NCI-H1105 treated with DMSO at 0.1 percent for 48 hours (cell line): ENCODE measurements at regions not wholly inside any gene's neighbourhood (a gene's known extent, or its start where the extent isn't known, plus 50 kb on each side); places are given as distances from the start of the nearest gene placed in this dataset.

ENCODE experiments used
- DNase-seq: peaks from one replicate; lab custom pipeline; 2025; lab: John Stamatoyannopoulos, UW

- no peak for DNase-seq
Measured at GRCh38 chr9:79015951-79016350, 555.8 kb upstream of the TLE4 start.

DNA sequence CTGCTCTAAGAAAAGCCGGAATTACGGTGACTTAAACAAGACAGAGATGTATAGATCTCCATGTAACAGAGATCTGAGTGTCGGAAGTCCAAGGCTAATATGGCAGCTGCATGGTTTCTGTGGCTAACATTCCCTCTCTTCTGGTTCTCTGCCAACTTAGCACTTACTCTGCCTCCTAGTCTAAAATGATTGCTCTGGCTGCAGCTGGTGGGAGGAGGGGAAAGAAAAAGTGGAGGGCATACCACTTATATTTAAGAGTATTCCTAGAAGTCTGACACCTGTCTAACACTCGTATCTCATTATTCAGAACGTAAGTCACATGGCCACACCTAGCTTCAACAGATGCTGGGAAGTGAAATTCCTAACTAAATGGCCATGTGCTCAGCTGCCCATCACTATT, 551.5 kb upstream of the TLE4 start:
- peak; percentile 98 for DNase-seq

GRCh38 chr9:79021084-79021483, 550.7 kb upstream of the TLE4 start:
- DNase-seq, result no peak

DNA sequence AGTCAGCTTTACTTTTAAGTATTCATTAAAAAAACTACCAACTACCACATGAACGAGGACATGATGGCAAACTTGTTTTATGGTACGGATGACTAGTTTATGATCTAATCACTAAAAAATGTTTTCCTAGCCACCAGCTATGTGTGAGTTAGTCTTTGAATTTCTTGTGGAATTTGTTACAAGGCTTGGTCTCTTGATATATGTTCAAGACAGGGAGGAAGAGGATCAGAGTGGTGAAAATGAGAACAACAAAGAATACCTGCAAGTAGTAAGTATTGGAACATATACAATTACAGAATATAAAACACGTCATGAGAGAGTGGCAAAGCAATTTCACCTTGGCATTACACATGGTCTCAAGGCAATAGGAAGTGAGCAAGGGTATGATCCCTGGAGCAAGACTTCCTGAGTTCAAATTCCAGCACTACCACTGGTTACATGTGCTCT, 548.6 kb upstream of the TLE4 start:
- no peak for DNase-seq

DNA sequence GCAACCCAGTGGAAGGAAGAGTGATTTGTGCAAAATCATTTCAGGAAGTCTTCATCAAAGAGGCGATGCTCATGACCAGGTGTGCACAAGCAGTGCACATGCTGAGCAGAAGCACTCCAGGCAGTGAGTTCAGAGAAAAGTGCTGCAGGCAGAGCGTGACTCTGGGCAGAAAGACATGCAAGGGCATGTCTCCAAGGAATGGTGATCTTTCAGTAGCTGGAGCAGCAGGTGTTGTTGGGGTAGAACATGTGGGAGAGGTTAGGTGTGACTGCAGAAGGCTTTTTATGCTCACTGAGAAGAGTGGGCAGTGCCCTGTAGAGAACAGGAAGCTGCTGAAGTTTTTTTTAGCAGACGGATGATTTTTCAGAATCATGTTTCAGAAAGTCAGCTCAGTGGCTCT, 545.4 kb upstream of the TLE4 start:
- DNase-seq, result peak; percentile 16

GRCh38 chr9:79028101-79028500, 543.7 kb upstream of the TLE4 start:
- DNase-seq, result no peak

DNA sequence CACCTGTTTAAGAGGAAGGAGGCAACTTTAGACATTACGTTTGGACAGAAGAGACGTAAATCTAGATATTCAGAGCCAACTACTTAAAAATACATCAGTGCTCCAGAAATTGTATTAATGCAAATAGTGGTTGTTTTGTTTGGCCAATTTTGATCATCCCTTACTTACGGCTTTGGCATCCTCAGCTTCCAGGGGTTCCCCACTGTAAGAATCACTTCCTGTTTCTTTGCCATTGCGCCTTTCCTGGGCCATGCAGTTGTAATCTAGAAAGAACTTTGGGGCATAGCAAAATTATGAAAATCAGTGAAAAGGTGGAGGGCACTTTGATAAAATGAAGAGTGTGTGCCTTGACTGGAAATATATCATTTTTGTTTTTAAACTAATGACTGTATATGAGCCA, 537.2 kb upstream of the TLE4 start:
- no peak for DNase-seq

- no peak for DNase-seq
Measured at GRCh38 chr9:79037338-79037737, 534.4 kb upstream of the TLE4 start.

DNA sequence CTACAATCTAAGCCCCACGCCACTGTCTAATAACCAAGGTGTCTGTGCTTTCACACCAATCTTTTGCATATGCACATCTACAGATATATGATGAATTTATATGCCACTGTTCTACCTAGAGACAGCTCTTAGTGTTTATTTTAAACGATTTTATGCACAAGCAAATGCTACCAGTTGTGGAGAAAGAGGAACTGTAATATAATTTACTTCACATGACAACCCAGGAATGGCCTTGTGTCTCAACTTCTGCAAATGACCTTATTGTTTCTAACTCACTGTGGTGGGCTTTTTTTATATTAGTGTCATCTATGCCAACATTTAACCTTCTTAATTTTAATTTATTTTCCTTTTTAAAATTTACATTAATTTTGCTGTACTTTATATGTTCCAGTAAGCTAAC, 531.1 kb upstream of the TLE4 start:
- DNase-seq, result no peak

GRCh38 chr9:79041266-79041665, 530.5 kb upstream of the TLE4 start:
- DNase-seq, result no peak

- no peak for DNase-seq
Measured at GRCh38 chr9:79043916-79044315, 527.8 kb upstream of the TLE4 start.

DNA sequence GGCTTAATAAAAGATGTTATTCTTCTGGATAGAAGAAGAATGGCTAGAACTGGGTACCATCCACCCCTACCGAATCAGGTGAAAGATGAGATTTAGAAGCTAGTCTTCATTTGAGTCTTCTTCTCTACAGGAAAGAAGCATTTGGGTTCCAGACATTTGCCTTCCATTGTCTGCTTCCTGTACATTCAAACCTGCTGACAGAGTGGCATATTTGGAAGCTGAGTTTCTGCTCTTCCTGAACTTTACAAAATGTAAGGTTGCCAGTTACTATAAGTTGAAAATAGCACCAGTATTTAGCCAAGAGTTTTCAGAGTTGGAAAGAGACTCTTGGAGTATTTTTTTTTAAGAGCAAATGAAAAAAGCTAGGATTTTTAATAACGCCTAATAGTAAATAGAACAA, 525.4 kb upstream of the TLE4 start:
- no peak for DNase-seq

GRCh38 chr9:79049371-79049770, 522.4 kb upstream of the TLE4 start:
- DNase-seq, result no peak

GRCh38 chr9:79053598-79053997, 518.2 kb upstream of the TLE4 start:
- DNase-seq, result no peak

DNA sequence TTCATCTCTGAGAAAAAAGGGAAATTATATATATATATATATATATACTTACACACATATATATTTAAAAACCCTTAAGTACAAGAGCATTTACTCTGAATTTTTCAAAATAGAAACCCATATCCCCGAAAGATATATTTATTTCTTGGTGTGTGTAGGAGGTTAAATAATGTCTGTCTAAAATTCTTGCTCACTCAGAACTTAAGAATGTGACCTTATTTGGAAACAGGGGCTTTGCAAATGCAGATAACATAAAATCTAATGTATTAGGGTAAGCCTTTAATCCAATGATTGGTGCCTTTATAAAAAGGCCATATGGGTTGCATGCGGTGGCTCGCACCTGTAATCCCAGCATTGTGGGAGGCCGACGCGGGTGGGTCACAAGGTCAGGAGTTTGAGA, 517.3 kb upstream of the TLE4 start:
- no peak for DNase-seq

DNA sequence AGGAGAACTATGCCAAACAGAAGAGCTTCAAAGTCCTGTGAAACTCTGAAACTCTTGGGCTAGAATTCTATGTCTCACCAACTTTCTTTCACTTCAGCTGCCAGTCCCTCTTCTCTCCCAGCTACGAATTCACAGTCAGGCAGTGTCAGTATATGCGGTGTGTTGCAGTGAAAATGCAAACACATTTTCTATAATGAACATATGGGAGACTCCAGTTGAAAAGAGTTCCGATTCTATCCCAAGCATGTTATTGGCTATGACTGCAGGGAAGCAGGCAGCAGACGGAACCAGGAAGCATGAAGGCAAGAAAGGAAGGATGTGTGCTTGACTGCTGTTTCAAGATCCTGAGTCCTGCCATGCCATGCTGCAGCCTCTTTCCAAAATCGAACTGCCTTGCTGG, 515.7 kb upstream of the TLE4 start:
- no peak for DNase-seq

DNA sequence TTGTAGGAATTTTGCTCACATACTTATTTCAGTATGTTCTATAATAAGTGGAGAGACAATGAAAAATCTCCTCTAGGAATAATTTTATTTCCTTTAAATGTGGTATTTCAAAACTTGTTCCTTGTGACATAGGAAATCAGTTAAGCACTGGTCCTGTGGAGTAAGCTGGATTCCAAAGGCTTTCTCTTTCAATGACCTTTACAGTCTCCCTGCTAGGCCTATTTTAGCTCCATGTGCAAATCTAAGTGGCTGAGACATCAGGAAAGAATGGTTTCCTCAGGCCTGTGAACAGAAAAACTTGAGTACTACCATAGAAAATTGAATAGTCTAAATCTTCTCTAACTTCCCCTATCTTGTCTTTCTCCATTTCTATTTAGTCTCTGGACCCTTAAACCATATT, 514.2 kb upstream of the TLE4 start:
- DNase-seq, result no peak

DNA sequence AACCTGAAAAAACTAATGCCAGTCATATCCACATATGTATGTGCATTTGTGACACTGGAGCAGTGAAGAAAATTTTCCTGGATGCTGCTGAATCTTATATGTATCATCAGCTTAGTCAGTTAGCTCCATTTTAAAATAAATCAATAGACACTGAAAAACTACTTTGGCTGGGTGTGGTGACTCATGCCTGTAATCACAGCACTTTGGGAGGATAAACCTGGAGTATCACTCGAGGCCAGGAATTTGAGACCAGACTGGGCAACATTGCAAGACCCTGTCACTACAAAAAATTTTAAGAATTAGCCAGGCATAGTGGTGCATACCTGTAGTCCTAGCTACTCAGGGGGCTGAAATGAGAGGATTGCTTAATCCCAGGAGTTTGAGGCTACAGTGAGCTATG, 511.0 kb upstream of the TLE4 start:
- DNase-seq, result no peak

DNA sequence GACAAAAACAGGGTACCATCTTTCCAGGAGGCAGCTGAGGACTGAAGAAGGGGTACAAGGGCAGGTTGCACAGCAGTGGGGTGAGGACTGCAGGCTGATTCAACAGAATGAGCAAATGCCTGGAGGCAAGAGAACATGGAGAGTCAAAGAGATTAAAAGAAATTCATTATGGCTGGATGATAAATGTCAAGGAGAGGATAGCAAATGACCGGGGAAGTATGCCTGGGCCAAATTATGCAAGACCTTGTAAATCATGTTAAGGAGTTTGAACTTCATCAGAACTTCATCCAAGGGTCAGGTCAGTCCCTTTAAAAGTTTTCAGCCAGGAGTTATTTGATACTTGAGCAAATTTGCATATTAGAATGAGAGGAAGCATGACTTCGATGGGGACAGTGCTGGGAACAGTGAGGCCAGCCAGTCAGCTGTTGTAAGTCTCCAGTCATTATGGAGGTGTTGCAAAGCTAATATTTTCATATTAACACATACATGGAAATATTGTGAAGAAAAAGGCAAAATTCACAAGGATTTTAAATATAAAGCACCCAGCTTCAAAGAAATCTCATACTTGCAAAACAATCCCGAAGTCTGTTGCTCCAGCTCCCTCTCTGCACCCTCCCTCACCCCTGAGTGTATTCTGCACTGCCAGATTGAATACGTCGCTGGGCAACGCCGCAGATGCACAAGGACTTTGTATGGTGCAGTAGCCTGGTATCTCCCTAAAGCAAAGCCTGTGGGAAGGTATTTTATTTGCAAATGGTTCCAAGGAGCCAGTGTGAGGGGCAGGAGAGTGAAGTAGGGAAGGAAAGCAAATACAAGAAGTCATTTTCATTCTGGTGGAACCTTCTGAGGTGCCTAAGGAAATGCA, 509.8 kb upstream of the TLE4 start:
- DNase-seq, result no peak

- DNase-seq, result no peak
Measured at GRCh38 chr9:79073201-79073600, 498.6 kb upstream of the TLE4 start.

DNA sequence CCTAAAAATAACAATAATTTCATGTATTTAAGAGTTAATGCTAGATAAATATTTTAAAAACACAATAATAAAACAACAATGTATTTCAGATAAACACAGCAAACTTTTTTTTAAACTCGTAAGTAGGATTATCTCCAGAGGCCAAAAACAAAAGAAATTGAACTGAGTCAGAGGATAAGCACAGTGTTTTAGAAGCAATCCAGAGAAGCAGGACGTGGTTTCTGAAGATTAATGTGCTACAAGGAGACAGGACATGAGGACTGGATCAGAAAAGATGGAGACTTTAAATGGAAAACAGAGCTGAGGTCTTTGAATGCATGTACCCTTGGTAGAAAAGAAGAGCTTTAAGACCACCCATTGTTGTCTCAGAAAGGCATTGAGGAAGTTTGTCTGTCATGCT, 491.2 kb upstream of the TLE4 start:
- DNase-seq, result no peak

DNA sequence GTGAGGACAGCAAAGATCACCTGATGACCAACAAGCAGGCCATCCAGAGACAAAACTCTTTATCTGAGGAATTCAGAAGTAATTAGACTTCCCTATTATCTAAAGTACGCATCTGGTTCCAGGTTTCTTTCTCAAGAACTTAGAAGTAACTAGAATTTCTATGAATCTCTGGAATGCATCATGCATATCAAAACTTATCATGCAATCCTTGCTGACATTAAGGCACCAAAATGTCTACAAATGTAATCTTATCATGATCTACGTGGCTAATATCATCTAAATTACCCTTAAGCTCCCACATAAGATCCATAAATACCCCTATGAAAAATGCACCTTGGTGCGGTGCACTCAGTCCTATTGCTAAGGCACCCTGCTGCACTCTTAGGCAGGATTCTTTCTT, 488.1 kb upstream of the TLE4 start:
- DNase-seq, result no peak

- no peak for DNase-seq
Measured at GRCh38 chr9:79087133-79087532, 484.6 kb upstream of the TLE4 start.

DNA sequence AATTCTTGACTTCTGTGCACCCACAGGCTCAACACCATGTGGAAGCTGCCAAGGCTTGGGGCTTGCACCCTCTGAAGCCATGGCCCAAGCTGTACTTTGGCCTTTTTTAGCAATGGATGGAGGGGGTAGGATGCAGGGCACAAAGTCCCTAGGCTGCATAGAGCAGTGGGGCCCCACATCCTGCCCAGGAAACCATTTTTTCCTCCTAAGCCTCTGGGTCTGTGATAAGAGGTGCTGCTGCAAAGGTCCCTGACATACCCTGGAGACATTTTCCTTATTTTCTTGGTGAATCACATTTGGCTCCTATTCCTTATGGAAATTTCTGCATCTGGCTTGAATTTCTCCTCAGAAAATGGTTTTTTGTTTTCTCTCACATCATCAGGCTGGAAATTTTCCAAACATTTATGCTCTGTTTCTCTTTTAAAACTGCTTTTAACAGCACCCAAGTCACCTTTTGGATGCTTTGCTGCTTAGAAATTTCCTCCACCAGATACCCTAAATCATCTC, 482.7 kb upstream of the TLE4 start:
- no peak for DNase-seq
